ENCODE measurements at regions not wholly inside any gene's neighbourhood (a gene's known extent, or its start where the extent isn't known, plus 50 kb on each side); places are given as distances from the start of the nearest gene placed in this dataset.

DNA sequence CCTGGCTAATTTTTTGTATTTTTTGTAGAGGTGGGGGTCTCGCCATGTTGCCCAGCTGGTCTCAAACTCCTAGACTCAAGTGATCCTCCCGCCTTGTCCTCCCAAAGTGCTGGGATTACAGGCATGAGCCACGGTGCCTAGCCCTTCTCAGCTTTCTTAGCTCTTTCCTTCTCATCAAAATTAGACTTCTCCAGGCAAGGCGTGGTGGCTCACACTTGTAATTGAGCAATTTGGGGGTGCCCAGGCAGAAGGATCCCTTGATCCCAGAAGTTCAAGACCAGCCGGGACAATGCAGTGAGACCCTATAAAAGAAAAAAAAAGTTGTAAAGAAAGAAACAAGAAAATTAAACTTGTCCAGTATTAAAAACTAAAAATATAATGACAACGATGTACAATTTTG lies 112.6 kb upstream of the ERRFI1 start:
- TF ChIP-seq, protein P1, sequence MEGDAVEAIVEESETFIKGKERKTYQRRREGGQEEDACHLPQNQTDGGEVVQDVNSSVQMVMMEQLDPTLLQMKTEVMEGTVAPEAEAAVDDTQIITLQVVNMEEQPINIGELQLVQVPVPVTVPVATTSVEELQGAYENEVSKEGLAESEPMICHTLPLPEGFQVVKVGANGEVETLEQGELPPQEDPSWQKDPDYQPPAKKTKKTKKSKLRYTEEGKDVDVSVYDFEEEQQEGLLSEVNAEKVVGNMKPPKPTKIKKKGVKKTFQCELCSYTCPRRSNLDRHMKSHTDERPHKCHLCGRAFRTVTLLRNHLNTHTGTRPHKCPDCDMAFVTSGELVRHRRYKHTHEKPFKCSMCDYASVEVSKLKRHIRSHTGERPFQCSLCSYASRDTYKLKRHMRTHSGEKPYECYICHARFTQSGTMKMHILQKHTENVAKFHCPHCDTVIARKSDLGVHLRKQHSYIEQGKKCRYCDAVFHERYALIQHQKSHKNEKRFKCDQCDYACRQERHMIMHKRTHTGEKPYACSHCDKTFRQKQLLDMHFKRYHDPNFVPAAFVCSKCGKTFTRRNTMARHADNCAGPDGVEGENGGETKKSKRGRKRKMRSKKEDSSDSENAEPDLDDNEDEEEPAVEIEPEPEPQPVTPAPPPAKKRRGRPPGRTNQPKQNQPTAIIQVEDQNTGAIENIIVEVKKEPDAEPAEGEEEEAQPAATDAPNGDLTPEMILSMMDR (IDR thresholded peaks at IDR 0.05; ENCODE audit: control extremely low read depth, extremely low read depth, low read depth, missing control alignments) = no peak
- ChIA-PET CTCF (no interaction called here), POLR2A (no interaction called here)
- DNase-seq (ENCODE audit: extremely low spot score) = no peak

DNA sequence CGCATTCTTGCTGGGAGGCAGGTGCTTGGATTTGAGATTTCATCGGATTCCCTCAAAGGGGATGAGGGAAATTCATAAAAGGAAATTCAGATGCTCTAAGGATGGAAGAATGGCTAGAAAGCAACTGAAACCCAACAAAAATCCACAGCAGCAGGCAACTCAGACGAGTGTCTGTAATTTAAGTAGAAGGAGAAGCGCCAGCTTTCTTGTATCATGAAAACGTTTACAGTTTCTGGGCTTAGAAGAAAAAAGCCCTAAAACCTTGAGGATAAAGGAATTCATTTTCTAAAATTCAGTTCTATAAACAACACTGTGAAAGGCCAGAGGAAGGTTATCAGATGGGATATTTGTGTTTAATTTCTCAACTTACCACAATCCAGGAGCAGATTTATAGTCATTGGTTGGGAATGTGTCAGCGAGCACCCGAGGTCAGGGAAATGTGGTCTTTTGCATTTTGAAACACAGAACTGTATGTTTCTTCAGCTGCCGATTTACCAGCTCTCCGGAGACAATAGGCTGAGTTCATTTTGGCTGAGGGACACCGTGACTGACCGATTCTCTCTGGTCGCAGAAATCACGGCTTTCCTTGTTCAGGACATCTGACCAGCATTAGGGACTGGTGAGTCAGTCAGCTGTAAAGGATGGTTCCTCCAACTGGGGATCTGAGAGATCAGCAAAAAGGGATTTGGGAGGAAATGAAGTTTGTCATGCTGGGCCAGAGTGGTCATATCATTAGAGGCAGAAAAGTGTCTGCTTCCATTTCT lies 111.6 kb upstream of the ERRFI1 start:
- ChIA-PET POLR2A (no interaction called here), CTCF (no interaction called here)
- TF ChIP-seq, protein P1 (IDR thresholded peaks at IDR 0.05; ENCODE audit: control extremely low read depth, extremely low read depth, low read depth, missing control alignments) = no peak
- DNase-seq (ENCODE audit: extremely low spot score) = no peak

DNA sequence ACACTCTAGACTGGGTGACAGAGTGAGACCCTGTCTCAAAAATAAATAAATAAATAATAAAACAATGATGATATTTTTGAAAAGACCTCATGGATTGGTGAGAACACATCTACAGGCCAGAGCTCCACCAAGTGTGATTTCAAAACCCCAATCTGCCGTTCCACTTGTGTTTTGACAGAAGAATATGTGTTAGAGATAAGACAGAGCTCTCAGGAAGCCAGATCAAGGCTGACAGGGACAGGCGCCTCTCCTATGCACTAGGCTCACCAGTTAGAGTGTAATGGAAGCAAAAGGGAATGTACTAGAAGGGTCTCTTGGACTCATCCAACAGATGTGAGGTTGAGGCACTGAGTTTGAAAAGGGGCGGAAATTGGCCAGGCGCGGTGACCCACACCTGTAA lies 110.7 kb upstream of the ERRFI1 start:
- POLR2A ChIA-PET = no interaction called here
- DNase-seq (ENCODE audit: extremely low spot score) = no peak
- CTCF ChIA-PET = interaction anchor here (0.5 to 2.0 kb wide), 5 partner anchors 9 to 38 kb away, joined by 3 to 5 read pairs (median 3); no protein-coding TSS in a partner anchor
- TF ChIP-seq, protein P1 (IDR thresholded peaks at IDR 0.05; ENCODE audit: control extremely low read depth, extremely low read depth, low read depth, missing control alignments) = no peak

DNA sequence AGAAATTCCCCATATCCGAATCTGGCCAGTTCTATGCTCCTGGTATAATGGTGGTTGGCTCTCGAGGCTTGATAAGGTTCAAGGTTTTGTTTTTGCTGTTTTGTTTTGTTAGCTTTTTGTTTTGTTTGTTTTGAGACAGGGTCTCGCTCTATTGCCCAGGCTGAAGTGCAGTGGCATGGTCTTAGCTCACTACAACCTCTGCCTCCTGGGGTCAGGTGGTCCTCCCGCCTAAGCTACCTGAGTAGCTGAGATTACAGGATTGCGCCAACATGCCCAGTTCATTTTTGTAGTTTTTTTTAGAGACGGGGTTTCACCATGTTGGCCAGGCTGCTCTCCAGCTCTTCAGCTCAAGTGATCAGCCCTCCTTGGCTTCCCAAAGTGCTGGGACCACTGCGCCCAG lies 109.1 kb upstream of the ERRFI1 start:
- DNase-seq (ENCODE audit: extremely low spot score) = no peak
- ChIA-PET CTCF (interaction anchor here (0.7 to 2.0 kb wide), 9 partner anchors 8 to 180 kb away, joined by 3 to 5 read pairs (median 4); no protein-coding TSS in a partner anchor), POLR2A (interaction anchor here (0.5 kb wide), 1 partner anchor 38 kb away, joined by 4 read pairs; no protein-coding TSS in a partner anchor)
- TF ChIP-seq, protein P1 (IDR thresholded peaks at IDR 0.05; ENCODE audit: control extremely low read depth, extremely low read depth, low read depth, missing control alignments) = no peak

DNA sequence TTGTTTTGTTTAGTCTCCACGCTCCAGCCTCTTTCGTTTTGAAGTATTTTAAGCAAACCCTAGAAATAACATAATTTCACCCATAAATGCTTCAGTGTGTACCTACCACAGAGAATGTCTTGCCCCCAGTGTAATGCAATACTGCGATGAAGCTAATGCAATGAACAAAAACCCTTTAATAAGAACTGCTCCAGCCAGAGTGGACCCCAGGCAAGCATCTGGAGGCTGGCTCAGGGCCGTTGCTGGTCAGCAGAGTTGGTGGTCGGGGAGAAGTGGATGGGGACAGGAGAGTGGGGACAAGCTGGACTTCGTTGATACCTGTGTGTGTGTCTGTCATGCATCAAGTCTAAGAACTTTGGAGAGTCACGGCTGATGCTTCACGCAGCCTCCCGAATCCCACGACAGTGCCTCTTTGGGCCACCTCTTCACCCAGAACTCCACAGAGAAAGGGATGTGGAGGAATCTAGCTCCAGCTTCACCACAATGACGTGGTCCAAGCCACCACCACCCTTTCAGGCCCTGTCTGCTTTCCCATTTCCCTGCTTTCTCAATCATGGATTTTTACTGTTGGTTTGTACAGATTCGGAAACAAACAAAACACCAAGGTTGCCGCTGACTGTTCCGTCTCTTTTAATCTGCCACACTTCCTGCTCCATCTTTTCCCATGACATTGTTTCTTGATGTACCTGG lies 108.6 kb upstream of the ERRFI1 start:
- DNase-seq (ENCODE audit: extremely low spot score) = no peak
- TF ChIP-seq, protein P1 (IDR thresholded peaks at IDR 0.05; ENCODE audit: control extremely low read depth, extremely low read depth, low read depth, missing control alignments) = no peak
- POLR2A ChIA-PET = no interaction called here
- CTCF ChIA-PET = interaction anchor here (0.7 to 2.0 kb wide), 5 partner anchors 25 to 180 kb away, joined by 3 to 5 read pairs (median 4); no protein-coding TSS in a partner anchor

DNA sequence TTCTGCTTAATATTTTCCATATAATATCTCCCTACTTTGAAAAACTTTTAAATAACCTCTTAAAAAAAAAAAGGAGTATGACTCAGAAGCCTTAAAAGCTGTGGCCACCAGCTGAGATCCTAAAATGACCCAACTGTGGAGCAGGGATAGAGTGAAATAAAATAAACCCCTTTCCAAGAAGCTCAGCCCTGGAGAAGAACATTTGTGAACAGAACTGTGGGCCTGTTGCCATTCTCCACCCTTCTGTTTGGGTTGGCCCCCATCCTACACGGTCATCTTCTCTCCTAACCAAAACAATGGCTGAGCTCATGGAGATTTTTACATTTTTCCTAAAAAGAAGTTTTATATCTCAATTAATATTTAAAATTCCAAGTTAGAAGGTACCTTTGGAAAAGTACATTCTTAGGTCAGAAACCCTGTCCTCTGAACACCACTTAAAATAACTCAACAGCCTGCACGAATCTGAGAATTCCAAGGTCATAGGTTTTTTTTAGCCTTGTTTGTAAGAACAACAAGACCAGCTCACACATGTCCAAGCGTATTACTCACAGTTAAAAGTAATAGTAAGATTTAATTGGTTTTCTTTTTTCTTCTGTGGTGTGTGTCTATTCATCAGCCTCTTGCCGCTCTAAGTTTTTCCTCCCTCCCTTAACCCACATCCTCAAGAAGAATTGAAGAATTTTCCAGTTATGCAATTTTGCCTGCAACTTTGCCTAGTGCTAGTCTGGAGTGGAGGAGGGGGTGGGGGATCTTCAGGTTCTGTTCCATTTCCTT lies 107.7 kb upstream of the ERRFI1 start:
- POLR2A ChIA-PET = interaction anchor here (0.5 kb wide), 1 partner anchor 133 kb away, joined by 7 read pairs; no protein-coding TSS in a partner anchor

More for the DNA sequence above, 107.7 kb upstream of the ERRFI1 start:
- no peak for DNase-seq (ENCODE audit: extremely low spot score)
- TF ChIP-seq, protein P1 (IDR thresholded peaks at IDR 0.05; ENCODE audit: control extremely low read depth, extremely low read depth, low read depth, missing control alignments) = no peak
- CTCF ChIA-PET = interaction anchor here (1.2 to 1.3 kb wide), 2 partner anchors 13 to 16 kb away, joined by 3 to 4 read pairs; no protein-coding TSS in a partner anchor

Measured in GM10248 (cell line).